ENCODE measurements at regions not wholly inside any gene's neighbourhood (a gene's known extent, or its start where the extent isn't known, plus 50 kb on each side); places are given as distances from the start of the nearest gene placed in this dataset.
"Not testable (repeated sequence)": the region's sequence is repeated elsewhere in the genome, so short reads cannot be mapped to it uniquely, and the experiment has no call there.

- FAIRE-seq: no peak
Measured at GRCh38 chr3:35224565-35225295, 414.6 kb upstream of the ARPP21 start.

- FAIRE-seq: no peak
Measured at GRCh38 chr3:35241236-35241635, 398.1 kb upstream of the ARPP21 start.

- FAIRE-seq: no peak
Measured at GRCh38 chr3:35254917-35255316, 384.4 kb upstream of the ARPP21 start.

GRCh38 chr3:35257641-35258040 is 381.7 kb upstream of the ARPP21 start:
- FAIRE-seq: no peak

- FAIRE-seq: no peak
Measured at GRCh38 chr3:35262406-35262805, 376.9 kb upstream of the ARPP21 start.

GRCh38 chr3:35263477-35263876 is 375.8 kb upstream of the ARPP21 start:
- no peak for FAIRE-seq

- not testable (repeated sequence) for FAIRE-seq
Measured at GRCh38 chr3:35266065-35266464, 373.3 kb upstream of the ARPP21 start.

GRCh38 chr3:35275768-35276167 is 363.6 kb upstream of the ARPP21 start:
- FAIRE-seq: no peak

GRCh38 chr3:35276568-35276967 is 362.8 kb upstream of the ARPP21 start:
- no peak for FAIRE-seq

- FAIRE-seq: no peak
Measured at GRCh38 chr3:35291471-35292236, 347.7 kb upstream of the ARPP21 start.

- no peak for FAIRE-seq
Measured at GRCh38 chr3:35292568-35292967, 346.8 kb upstream of the ARPP21 start.

- FAIRE-seq: no peak
Measured at GRCh38 chr3:35295906-35296305, 343.4 kb upstream of the ARPP21 start.

- FAIRE-seq: no peak
Measured at GRCh38 chr3:35296533-35296932, 342.8 kb upstream of the ARPP21 start.

- FAIRE-seq: not testable (repeated sequence)
Measured at GRCh38 chr3:35296944-35297343, 342.4 kb upstream of the ARPP21 start.

GRCh38 chr3:35305406-35305805 is 333.9 kb upstream of the ARPP21 start:
- no peak for FAIRE-seq

- FAIRE-seq: no peak
Measured at GRCh38 chr3:35307296-35307695, 332.0 kb upstream of the ARPP21 start.

GRCh38 chr3:35316841-35317240 is 322.5 kb upstream of the ARPP21 start:
- FAIRE-seq: not testable (repeated sequence)

- FAIRE-seq: no peak
Measured at GRCh38 chr3:35320646-35321407, 318.5 kb upstream of the ARPP21 start.

GRCh38 chr3:35322070-35322469 is 317.3 kb upstream of the ARPP21 start:
- FAIRE-seq: no peak

GRCh38 chr3:35335703-35336102 is 303.6 kb upstream of the ARPP21 start:
- no peak for FAIRE-seq

GRCh38 chr3:35336601-35337000 is 302.7 kb upstream of the ARPP21 start:
- no peak for FAIRE-seq

- no peak for FAIRE-seq
Measured at GRCh38 chr3:35338186-35338585, 301.1 kb upstream of the ARPP21 start.

- no peak for FAIRE-seq
Measured at GRCh38 chr3:35380196-35380595, 259.1 kb upstream of the ARPP21 start.

- no peak for FAIRE-seq
Measured at GRCh38 chr3:35383216-35383615, 256.1 kb upstream of the ARPP21 start.

All from A204.1 (cell line).